Testis (tissue), 2 donors: ENCODE measurements at regions not wholly inside any gene's neighbourhood (a gene's known extent, or its start where the extent isn't known, plus 50 kb on each side); places are given as distances from the start of the nearest gene placed in this dataset.

ENCODE experiments used
- POLR2A ChIP-seq: fragments of 450-650 bp; IDR thresholded peaks from one replicate; pipeline ENCODE4 v1.6.1; 2017; ENCODE audit warnings: antibody characterized with exemption, mild to moderate bottlenecking, moderate library complexity
- TF ChIP-seq, protein P1 (sequence below), 3 experiments: fragments of 450-650 bp in 2 of 3; fragments of 200-600 bp in 1 of 3; sonication (generic) in 1 of 3; IDR thresholded peaks; one replicate each; pipeline ENCODE4 v1.5.1; 2016 to 2019; ENCODE audit warnings: antibody characterized with exemption in 3 of 3, mild to moderate bottlenecking in 2 of 3, moderate library complexity in 1 of 3

DNA sequence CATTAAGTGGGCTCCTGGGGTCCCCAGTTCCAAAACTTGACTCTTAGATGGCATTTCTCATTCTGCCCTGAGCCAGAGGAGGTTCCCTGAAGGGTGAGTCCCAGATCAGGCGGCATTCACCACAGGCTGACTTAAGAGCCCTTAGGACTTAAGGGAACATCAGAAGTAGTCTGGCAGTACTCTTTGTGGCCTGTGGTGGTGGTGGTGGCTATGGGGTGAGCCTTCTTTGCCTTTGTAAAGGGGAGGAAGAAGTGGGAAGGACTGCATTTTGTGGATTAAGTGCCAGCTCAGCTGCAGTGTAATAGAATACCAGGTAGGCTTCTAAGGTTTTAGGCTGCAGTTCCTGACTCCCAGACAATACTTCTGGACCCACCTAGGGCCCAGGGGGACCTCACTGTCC is 186.5 kb upstream of the KCTD3 start:
- TF ChIP-seq, protein P1, sequence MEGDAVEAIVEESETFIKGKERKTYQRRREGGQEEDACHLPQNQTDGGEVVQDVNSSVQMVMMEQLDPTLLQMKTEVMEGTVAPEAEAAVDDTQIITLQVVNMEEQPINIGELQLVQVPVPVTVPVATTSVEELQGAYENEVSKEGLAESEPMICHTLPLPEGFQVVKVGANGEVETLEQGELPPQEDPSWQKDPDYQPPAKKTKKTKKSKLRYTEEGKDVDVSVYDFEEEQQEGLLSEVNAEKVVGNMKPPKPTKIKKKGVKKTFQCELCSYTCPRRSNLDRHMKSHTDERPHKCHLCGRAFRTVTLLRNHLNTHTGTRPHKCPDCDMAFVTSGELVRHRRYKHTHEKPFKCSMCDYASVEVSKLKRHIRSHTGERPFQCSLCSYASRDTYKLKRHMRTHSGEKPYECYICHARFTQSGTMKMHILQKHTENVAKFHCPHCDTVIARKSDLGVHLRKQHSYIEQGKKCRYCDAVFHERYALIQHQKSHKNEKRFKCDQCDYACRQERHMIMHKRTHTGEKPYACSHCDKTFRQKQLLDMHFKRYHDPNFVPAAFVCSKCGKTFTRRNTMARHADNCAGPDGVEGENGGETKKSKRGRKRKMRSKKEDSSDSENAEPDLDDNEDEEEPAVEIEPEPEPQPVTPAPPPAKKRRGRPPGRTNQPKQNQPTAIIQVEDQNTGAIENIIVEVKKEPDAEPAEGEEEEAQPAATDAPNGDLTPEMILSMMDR (IDR thresholded peaks at IDR 0.05) = no peak
- TF ChIP-seq POLR2A = no peak
